ENCODE measurements at regions not wholly inside any gene's neighbourhood (a gene's known extent, or its start where the extent isn't known, plus 50 kb on each side); places are given as distances from the start of the nearest gene placed in this dataset.

- TF ChIP-seq, protein P1, sequence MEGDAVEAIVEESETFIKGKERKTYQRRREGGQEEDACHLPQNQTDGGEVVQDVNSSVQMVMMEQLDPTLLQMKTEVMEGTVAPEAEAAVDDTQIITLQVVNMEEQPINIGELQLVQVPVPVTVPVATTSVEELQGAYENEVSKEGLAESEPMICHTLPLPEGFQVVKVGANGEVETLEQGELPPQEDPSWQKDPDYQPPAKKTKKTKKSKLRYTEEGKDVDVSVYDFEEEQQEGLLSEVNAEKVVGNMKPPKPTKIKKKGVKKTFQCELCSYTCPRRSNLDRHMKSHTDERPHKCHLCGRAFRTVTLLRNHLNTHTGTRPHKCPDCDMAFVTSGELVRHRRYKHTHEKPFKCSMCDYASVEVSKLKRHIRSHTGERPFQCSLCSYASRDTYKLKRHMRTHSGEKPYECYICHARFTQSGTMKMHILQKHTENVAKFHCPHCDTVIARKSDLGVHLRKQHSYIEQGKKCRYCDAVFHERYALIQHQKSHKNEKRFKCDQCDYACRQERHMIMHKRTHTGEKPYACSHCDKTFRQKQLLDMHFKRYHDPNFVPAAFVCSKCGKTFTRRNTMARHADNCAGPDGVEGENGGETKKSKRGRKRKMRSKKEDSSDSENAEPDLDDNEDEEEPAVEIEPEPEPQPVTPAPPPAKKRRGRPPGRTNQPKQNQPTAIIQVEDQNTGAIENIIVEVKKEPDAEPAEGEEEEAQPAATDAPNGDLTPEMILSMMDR (IDR thresholded peaks at IDR 0.05): no peak
- TF ChIP-seq POLR2A (IDR thresholded peaks at IDR 0.05): no peak
Observed at GRCh38 chr3:34832865-34833508, 806.3 kb upstream of the ARPP21 start.

All from lower leg skin (tissue), 3 donors.